ENCODE measurements at regions not wholly inside any gene's neighbourhood (a gene's known extent, or its start where the extent isn't known, plus 50 kb on each side); places are given as distances from the start of the nearest gene placed in this dataset.

GRCh38 chr7:108653526-108653925 is 83.9 kb downstream of the DNAJB9 start:
- TF ChIP-seq POLR2A (IDR thresholded peaks at IDR 0.05) (no peak), CTCF (IDR thresholded peaks at IDR 0.05) (no peak), EP300 (IDR thresholded peaks at IDR 0.05) (no peak)
